ENCODE measurements at regions not wholly inside any gene's neighbourhood (a gene's known extent, or its start where the extent isn't known, plus 50 kb on each side); places are given as distances from the start of the nearest gene placed in this dataset.

- Histone ChIP-seq H3K4me3 (ENCODE audit: low read depth, low read length, poor library complexity, severe bottlenecking) (no peak overlapping the region), H3K36me3 (ENCODE audit: insufficient read depth, low read length) (no peaks in the 10 kb centered on the region), H3K9me2 (ENCODE audit: insufficient read depth, low read length) (no peaks in the 10 kb centered on the region), H4K20me1 (ENCODE audit: insufficient read depth, low read length) (no peaks in the 10 kb centered on the region), H3K4me1 (ENCODE audit: insufficient read depth, low read length, poor library complexity, severe bottlenecking) (no peaks in the 10 kb centered on the region), H3K27ac (ENCODE audit: low read depth, low read length, poor library complexity, severe bottlenecking) (no peak overlapping the region), H3K79me2 (ENCODE audit: insufficient read depth, low read depth, low read length) (no peaks in the 10 kb centered on the region), H3K9me3 (ENCODE audit: low read length) (no peaks in the 10 kb centered on the region), H2AFZ (ENCODE audit: low read length) (no peak overlapping the region), H3K4me2 (ENCODE audit: low read length) (no peak overlapping the region)
- ChIA-PET CTCF (ENCODE audit: unreplicated experiment) (no interaction called here), POLR2A (interaction anchor here (0.5 kb wide), 1 partner anchor 32 kb away, joined by 3 read pairs; no protein-coding TSS in a partner anchor)
- BruUV-seq (replicated peaks), result no TSS peak
- no peak for TF ChIP-seq CTCF (conservative IDR thresholded peaks at IDR 0.05; ENCODE audit: low read length)
- TF ChIP-seq EZH2phosphoT487 (IDR thresholded peaks at IDR 0.05; ENCODE audit: borderline replicate concordance, low read depth, low read length), result no peak
- intact Hi-C loops (cut with micrococcal nuclease; ENCODE audit: unreplicated experiment), result no loop called here
- DNase-seq (ENCODE audit: low spot score), result no peak
Observed at GRCh38 chr16:79320956-79321355, 279.6 kb downstream of the MAF start.

- TF ChIP-seq EZH2phosphoT487 (IDR thresholded peaks at IDR 0.05; ENCODE audit: borderline replicate concordance, low read depth, low read length), result no peak
- TF ChIP-seq CTCF (conservative IDR thresholded peaks at IDR 0.05; ENCODE audit: low read length), result no peak
- H3K4me1 ChIP-seq (ENCODE audit: insufficient read depth, low read length, poor library complexity, severe bottlenecking), result no peaks in the 10 kb centered on the region
- BruUV-seq (replicated peaks), result no TSS peak
- H3K36me3 ChIP-seq (ENCODE audit: insufficient read depth, low read length), result no peaks in the 10 kb centered on the region
- no peak for DNase-seq (ENCODE audit: low spot score)
- H4K20me1 ChIP-seq (ENCODE audit: insufficient read depth, low read length), result no peaks in the 10 kb centered on the region
- intact Hi-C loops (cut with micrococcal nuclease; ENCODE audit: unreplicated experiment), result no loop called here
- H3K27ac ChIP-seq (ENCODE audit: low read depth, low read length, poor library complexity, severe bottlenecking), result no peak overlapping the region
- no peak overlapping the region for H2AFZ ChIP-seq (ENCODE audit: low read length)
- no peaks in the 10 kb centered on the region for H3K9me2 ChIP-seq (ENCODE audit: insufficient read depth, low read length)
- H3K9me3 ChIP-seq (ENCODE audit: low read length), result no peaks in the 10 kb centered on the region
- H3K4me2 ChIP-seq (ENCODE audit: low read length), result no peak overlapping the region
- ChIA-PET CTCF (ENCODE audit: unreplicated experiment) (no interaction called here), POLR2A (interaction anchor here (0.5 kb wide), 1 partner anchor 527 kb away, joined by 3 read pairs; no protein-coding TSS in a partner anchor)
- no peak overlapping the region for H3K4me3 ChIP-seq (ENCODE audit: low read depth, low read length, poor library complexity, severe bottlenecking)
- no peaks in the 10 kb centered on the region for H3K79me2 ChIP-seq (ENCODE audit: insufficient read depth, low read depth, low read length)
Observed at GRCh38 chr16:79318143-79318899, 282.2 kb downstream of the MAF start.

- H3K4me1 ChIP-seq (ENCODE audit: insufficient read depth, low read length, poor library complexity, severe bottlenecking), result no peaks in the 10 kb centered on the region
- no TSS peak for BruUV-seq (replicated peaks)
- no peak overlapping the region for H3K4me3 ChIP-seq (ENCODE audit: low read depth, low read length, poor library complexity, severe bottlenecking)
- H3K4me2 ChIP-seq (ENCODE audit: low read length), result no peak overlapping the region
- no peaks in the 10 kb centered on the region for H4K20me1 ChIP-seq (ENCODE audit: insufficient read depth, low read length)
- H3K27ac ChIP-seq (ENCODE audit: low read depth, low read length, poor library complexity, severe bottlenecking), result no peak overlapping the region
- no peaks in the 10 kb centered on the region for H3K79me2 ChIP-seq (ENCODE audit: insufficient read depth, low read depth, low read length)
- ChIA-PET POLR2A (interaction anchor here (0.5 kb wide), 1 partner anchor 528 kb away, joined by 3 read pairs; no protein-coding TSS in a partner anchor), CTCF (ENCODE audit: unreplicated experiment) (no interaction called here)
- H3K9me2 ChIP-seq (ENCODE audit: insufficient read depth, low read length), result no peaks in the 10 kb centered on the region
- no peaks in the 10 kb centered on the region for H3K36me3 ChIP-seq (ENCODE audit: insufficient read depth, low read length)
- DNase-seq (ENCODE audit: low spot score), result no peak
- H2AFZ ChIP-seq (ENCODE audit: low read length), result no peak overlapping the region
- intact Hi-C loops (cut with micrococcal nuclease; ENCODE audit: unreplicated experiment), result no loop called here
- TF ChIP-seq CTCF (conservative IDR thresholded peaks at IDR 0.05; ENCODE audit: low read length), result no peak
- no peak for TF ChIP-seq EZH2phosphoT487 (IDR thresholded peaks at IDR 0.05; ENCODE audit: borderline replicate concordance, low read depth, low read length)
- H3K9me3 ChIP-seq (ENCODE audit: low read length), result no peaks in the 10 kb centered on the region
Observed at GRCh38 chr16:79317521-79317920, 283.0 kb downstream of the MAF start.
